ENCODE measurements at regions not wholly inside any gene's neighbourhood (a gene's known extent, or its start where the extent isn't known, plus 50 kb on each side); places are given as distances from the start of the nearest gene placed in this dataset.

GRCh38 chr6:76885861-76886301, 577.4 kb downstream of the HTR1B start (continued):
- TF ChIP-seq ZNF574 (CRISPR knock-in tag; IDR thresholded peaks at IDR 0.05) (no peak), SNAPC4 (CRISPR knock-in tag; IDR thresholded peaks at IDR 0.05) (no peak), KDM2A (CRISPR knock-in tag; IDR thresholded peaks at IDR 0.05; ENCODE audit: borderline replicate concordance, low read depth) (no peak)

DNA sequence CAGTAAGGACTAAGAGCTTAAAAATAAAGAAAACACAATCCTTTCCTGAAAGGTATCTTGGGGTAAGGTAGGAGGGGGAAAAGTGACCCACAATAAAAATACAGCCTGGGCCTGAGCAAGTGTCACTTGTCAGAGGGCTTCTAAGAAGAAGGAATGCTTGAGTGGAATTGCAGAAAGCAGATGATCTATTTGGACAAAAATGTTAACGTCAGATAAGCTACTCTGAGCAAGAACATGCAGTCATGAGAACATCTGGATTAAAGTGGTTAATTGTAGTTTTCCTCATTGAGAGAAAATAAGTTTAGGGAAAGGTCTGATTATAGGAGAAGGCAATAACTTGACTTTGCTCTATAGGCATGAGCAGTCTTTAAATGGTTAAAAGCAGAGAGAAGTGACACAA, 581.9 kb downstream of the HTR1B start:
- DNase-seq (ENCODE audit: low spot score) = no peak
- Histone ChIP-seq H4K20me1 (ENCODE audit: insufficient read depth, low read length) (no peaks in the 10 kb centered on the region), H3K27ac (ENCODE audit: extremely low read length, insufficient read depth, low read length) (no peak overlapping the region), H3K4me1 (ENCODE audit: insufficient read depth, low read length) (no peaks in the 10 kb centered on the region), H3K9me3 (ENCODE audit: low read length) (no peaks in the 10 kb centered on the region), H2AFZ (ENCODE audit: low read length) (no peak overlapping the region), H3K4me2 (ENCODE audit: low read depth, low read length) (no peak overlapping the region), H3K36me3 (replicated peaks in 1 of 2; ENCODE audit: control insufficient read depth in 1 of 2, insufficient read depth in 2 of 2, low read length in 2 of 2) (no peaks in the 10 kb centered on the region), H3K79me2 (ENCODE audit: insufficient read depth, low read length) (no peaks in the 10 kb centered on the region), H3K4me3 (replicated peaks in 1 of 3; ENCODE audit: insufficient read depth in 1 of 3, low read depth in 2 of 3, low read length in 3 of 3) (no peak overlapping the region), H3K9ac (ENCODE audit: insufficient read depth, low read depth, low read length) (no peak overlapping the region), H3K27me3 (ENCODE audit: control insufficient read depth in 1 of 2, insufficient read depth in 2 of 2, low read length in 2 of 2) (no peaks in the 10 kb centered on the region)
- in situ Hi-C loops (cut with HindIII; ENCODE audit: extremely low pct_ligation_motif_present, low pct_unique_long_range_greater_than_20kb) = no loop called here
- CTCF ChIA-PET (ENCODE audit: low intra/inter-chr PET ratio, low total read pairs) = no interaction called here
- no TSS peak for BruUV-seq (replicated peaks)
- TF ChIP-seq KMT2A (CRISPR knock-in tag; IDR thresholded peaks at IDR 0.05) = no peak
- no peak for TF ChIP-seq GRHL1 (CRISPR knock-in tag; conservative IDR thresholded peaks at IDR 0.05)
- TF ChIP-seq TCF7 (IDR thresholded peaks at IDR 0.05; ENCODE audit: low read depth) = no peak
- no peak for TF ChIP-seq ZKSCAN8 (CRISPR knock-in tag; IDR thresholded peaks at IDR 0.05; ENCODE audit: borderline replicate concordance)
- no peak for TF ChIP-seq FOXP1 (IDR thresholded peaks at IDR 0.05)
- TF ChIP-seq FOXP1 (CRISPR knock-in tag; IDR thresholded peaks at IDR 0.05) = no peak
- no peak for TF ChIP-seq MAFG (CRISPR knock-in tag; IDR thresholded peaks at IDR 0.05)
- POLR2A ChIA-PET = no interaction called here
- FAIRE-seq = no peak
- intact Hi-C loops (cut with micrococcal nuclease; ENCODE audit: unreplicated experiment) = no loop called here
- 38% methylated on average over 1 of the region's 1 CpG for WGBS (ENCODE audit: low lambda C conversion rate)
- no peak for ATAC-seq

All from HepG2 (cell line).